Body of pancreas (tissue), 4 donors: ENCODE measurements at regions not wholly inside any gene's neighbourhood (a gene's known extent, or its start where the extent isn't known, plus 50 kb on each side); places are given as distances from the start of the nearest gene placed in this dataset.

ENCODE experiments used
- CTCF ChIP-seq, 7 experiments: fragments of 450-650 bp in 4 of 7; fragments of 200-600 bp in 3 of 7; sonication (generic) in 3 of 7; IDR thresholded peaks; one replicate each; pipeline ENCODE4 v1.5.1; 2016 to 2019; ENCODE audit warnings: antibody characterized with exemption in 7 of 7
- POLR2A ChIP-seq, 3 donors: fragments of 450-650 bp; IDR thresholded peaks; one replicate each; pipeline ENCODE4 v1.6.1; 2016; ENCODE audit warnings: antibody characterized with exemption in 3 of 3, mild to moderate bottlenecking in 2 of 3

GRCh38 chr2:8282858-8283252 is 399.0 kb upstream of the ID2 start:
- no peak for TF ChIP-seq CTCF (IDR thresholded peaks at IDR 0.05)
- no peak for TF ChIP-seq POLR2A (IDR thresholded peaks at IDR 0.05)
